H54 (cell line): ENCODE measurements at regions not wholly inside any gene's neighbourhood (a gene's known extent, or its start where the extent isn't known, plus 50 kb on each side); places are given as distances from the start of the nearest gene placed in this dataset.
"Not testable (repeated sequence)": the region's sequence is repeated elsewhere in the genome, so short reads cannot be mapped to it uniquely, and the experiment has no call there.

Experiments
- DNase-seq: peaks from one replicate; pipeline ENCODE4 v3.0.0; 2011; ENCODE audit warnings: low spot score, mixed read lengths; ENCODE audit not compliant: insufficient read length
- FAIRE-seq: peaks from 3 replicates; lab custom pipeline; 2011; peaks lifted over from hg19 to GRCh38; lab: Jason Lieb, UNC
- POLR2A ChIP-seq: IDR thresholded peaks from 2 replicates; pipeline ENCODE4 v1.6.1; 2011; ENCODE audit warnings: low read depth, mild to moderate bottlenecking, low read length

DNA sequence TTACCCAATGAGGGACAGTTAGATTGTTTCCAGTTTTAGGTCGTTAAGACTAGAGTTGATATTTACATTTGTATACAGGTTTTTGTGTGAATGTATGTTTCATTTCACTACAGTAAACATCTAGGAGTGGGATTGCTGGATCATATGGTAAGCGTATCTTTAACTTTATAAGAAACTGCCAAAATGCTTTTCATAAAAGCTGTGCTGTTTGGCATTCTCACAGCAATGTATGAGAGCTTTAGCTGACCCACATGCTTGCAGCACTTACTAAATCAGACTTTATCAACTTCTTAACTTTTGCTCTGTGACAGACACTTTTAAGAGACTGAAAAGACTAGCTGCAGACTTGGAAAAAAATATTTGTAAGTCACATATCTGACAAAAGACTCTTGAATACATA is 262.5 kb upstream of the PELI2 start:
- DNase-seq (no peak), FAIRE-seq (no peak)
- TF ChIP-seq POLR2A: no peak

- TF ChIP-seq POLR2A: no peak
- DNase-seq: no peak
- FAIRE-seq: no peak
Observed at GRCh38 chr14:55858604-55859003, 259.6 kb upstream of the PELI2 start.

GRCh38 chr14:55861561-55861960 is 256.6 kb upstream of the PELI2 start:
- DNase-seq, FAIRE-seq: not testable (repeated sequence)

GRCh38 chr14:55864890-55865655 is 253.1 kb upstream of the PELI2 start:
- no peak for FAIRE-seq
- no peak for DNase-seq
- no peak for TF ChIP-seq POLR2A

DNA sequence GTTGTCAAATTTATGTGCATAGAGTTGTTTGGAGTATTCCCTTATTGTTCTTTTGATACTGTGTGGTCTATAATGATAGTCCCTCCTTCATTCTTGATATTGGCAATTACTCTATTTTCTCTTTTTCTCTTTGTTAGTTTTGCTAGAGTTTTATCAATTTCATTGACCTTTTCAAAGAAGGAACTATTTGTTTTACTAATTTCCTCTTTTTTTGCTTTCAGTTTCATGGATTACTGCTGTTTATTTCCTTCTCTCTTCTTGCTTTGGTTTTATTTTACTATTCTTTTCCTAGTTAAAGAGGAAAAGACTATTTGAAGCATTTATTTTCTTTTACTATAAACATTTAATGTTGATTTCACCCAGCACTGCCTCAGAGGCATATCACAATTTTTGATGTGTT is 250.9 kb upstream of the PELI2 start:
- DNase-seq (no peak), FAIRE-seq (no peak)
- TF ChIP-seq POLR2A: no peak

DNA sequence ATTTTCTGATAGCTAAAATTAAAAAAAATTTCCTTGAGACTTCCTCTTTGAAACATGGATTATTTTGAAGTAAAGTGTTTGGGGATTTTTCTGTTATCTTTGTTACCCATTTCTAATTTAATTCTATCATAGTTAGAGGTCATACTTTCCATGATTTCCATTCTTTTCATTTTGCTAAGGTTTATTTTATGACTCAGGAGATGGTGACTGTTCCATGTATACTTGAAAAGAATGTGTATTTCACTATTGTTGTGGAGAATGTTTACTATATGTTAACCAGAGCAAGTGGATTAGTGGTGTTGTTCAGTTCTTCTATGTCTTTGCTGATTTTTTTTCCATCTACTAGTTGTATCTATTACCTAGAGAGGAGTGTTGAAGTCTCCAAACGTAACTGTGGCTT is 250.5 kb upstream of the PELI2 start:
- DNase-seq (no peak), FAIRE-seq (no peak)
- TF ChIP-seq POLR2A: no peak

- FAIRE-seq (no peak), DNase-seq (no peak)
- TF ChIP-seq POLR2A: no peak
Observed at GRCh38 chr14:55869397-55870049, 248.7 kb upstream of the PELI2 start.

- no peak for DNase-seq
- no peak for FAIRE-seq
- no peak for TF ChIP-seq POLR2A
Observed at GRCh38 chr14:55873169-55873568, 245.0 kb upstream of the PELI2 start.

DNA sequence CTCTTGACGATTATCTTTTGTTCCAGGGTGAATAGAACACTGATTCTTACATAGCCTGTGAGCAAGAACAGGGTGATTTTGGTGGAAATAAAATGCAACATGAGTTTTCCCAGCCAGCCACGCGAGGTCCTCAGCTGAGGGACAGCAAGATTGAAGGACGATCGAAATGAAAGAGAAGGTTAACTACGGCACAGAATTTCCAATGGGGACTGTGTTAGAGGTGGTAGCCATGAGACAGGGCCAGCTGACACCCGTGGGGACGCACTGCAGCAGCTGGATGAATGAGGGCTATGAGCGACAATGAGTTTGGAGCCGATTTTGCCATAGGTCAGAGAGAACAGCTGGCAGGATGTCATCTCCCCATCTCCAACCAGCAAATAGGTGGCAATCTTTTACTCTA is 243.4 kb upstream of the PELI2 start:
- no peak for TF ChIP-seq POLR2A
- DNase-seq: no peak
- FAIRE-seq: no peak

GRCh38 chr14:55877942-55878341 is 240.3 kb upstream of the PELI2 start:
- no peak for TF ChIP-seq POLR2A
- no peak for FAIRE-seq
- no peak for DNase-seq

DNA sequence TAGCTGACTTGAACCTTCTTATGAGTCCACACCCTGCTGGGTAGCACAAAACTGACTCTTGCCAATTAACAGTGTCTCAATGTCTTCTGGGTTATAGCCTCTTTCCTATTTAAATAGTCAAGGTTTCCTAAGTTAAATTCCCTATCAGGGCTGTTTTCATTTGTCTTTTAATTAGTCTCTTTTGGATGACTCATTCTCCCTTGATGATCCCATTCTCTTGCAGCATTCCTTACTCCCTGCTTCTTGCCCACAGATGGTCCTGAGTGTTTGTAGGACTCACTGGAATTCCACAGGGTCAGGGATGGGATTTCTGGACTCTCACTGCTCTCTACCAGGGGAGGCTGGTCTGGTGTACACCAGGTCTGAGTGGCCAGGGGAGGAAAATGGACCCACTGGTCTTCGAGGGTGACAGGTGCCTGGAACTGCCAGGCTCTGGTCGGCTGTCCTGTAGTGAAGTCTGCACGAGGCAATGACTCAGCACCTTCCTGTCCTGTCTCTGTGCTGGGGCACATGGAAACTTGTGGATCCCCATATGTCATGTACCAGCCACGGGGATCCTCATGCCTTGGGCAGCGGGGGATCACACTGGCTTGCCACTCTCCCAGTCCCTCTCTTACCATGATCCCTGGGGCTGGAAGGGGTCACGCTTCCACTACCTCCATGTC is 236.5 kb upstream of the PELI2 start:
- DNase-seq (no peak), FAIRE-seq (no peak)
- no peak for TF ChIP-seq POLR2A

GRCh38 chr14:55884819-55885218 is 233.4 kb upstream of the PELI2 start:
- FAIRE-seq (no peak), DNase-seq (no peak)
- TF ChIP-seq POLR2A: no peak

- DNase-seq (no peak), FAIRE-seq (no peak)
- no peak for TF ChIP-seq POLR2A
Observed at GRCh38 chr14:55889124-55889523, 229.1 kb upstream of the PELI2 start.

DNA sequence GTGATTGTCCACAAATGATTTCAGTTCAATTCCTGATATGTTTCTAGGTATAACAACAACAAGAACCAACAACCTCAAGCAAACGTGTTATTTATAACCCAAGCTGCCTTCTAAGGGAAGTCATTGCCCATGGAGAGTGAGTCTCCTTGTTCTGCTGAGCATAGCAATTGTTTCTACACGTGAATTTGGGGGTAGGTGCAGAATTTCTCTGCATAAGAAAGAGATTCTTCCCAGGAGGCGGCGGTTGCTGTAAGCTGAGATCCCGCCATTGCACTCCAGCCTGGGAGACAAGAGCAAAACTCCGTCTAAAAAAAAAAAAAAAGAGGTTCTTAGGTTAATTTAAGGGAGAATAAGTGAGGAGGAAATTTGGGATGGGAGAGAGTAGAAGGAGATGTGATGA is 226.5 kb upstream of the PELI2 start:
- no peak for DNase-seq
- FAIRE-seq: no peak
- no peak for TF ChIP-seq POLR2A
